ENCODE measurements at regions not wholly inside any gene's neighbourhood (a gene's known extent, or its start where the extent isn't known, plus 50 kb on each side); places are given as distances from the start of the nearest gene placed in this dataset.

DNA sequence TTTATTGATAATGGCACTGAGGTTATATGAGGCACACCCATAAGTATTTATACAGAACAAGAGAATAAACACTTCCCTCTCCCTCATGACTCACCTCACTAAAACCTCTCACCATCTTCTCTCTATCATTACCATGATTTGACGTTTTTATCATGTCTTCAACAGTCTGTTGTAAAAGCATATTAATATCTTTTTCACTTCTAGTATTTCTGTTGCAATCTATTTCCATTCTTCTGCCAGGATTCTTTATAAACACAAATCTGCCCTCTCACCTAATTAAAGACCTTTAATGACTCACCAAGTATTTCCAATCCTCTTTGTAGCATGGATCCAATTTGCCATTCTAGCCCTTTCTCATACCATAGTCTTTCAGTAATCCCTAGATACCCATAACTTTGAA, 527.7 kb downstream of the SLC16A7 start (continued):
- TF ChIP-seq, protein P1, sequence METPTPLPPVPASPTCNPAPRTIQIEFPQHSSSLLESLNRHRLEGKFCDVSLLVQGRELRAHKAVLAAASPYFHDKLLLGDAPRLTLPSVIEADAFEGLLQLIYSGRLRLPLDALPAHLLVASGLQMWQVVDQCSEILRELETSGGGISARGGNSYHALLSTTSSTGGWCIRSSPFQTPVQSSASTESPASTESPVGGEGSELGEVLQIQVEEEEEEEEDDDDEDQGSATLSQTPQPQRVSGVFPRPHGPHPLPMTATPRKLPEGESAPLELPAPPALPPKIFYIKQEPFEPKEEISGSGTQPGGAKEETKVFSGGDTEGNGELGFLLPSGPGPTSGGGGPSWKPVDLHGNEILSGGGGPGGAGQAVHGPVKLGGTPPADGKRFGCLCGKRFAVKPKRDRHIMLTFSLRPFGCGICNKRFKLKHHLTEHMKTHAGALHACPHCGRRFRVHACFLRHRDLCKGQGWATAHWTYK (CRISPR knock-in tag; IDR thresholded peaks at IDR 0.05), result no peak
- TF ChIP-seq SMARCE1 (IDR thresholded peaks at IDR 0.05) (0 out of 2 replicates have a peak, but pooled peaks have one; percentile 27), PTTG1 (tag; IDR thresholded peaks at IDR 0.05; ENCODE audit: low read depth) (no peak), ZBTB7A (IDR thresholded peaks at IDR 0.05; ENCODE audit: borderline replicate concordance, control insufficient read depth, low read depth, low read length) (no peak), TCF7L2 (IDR thresholded peaks at IDR 0.05; ENCODE audit: low read depth, low read length) (no peak)
- TF ChIP-seq, protein P2, sequence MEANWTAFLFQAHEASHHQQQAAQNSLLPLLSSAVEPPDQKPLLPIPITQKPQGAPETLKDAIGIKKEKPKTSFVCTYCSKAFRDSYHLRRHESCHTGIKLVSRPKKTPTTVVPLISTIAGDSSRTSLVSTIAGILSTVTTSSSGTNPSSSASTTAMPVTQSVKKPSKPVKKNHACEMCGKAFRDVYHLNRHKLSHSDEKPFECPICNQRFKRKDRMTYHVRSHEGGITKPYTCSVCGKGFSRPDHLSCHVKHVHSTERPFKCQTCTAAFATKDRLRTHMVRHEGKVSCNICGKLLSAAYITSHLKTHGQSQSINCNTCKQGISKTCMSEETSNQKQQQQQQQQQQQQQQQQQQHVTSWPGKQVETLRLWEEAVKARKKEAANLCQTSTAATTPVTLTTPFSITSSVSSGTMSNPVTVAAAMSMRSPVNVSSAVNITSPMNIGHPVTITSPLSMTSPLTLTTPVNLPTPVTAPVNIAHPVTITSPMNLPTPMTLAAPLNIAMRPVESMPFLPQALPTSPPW (CRISPR knock-in tag; IDR thresholded peaks at IDR 0.05), result no peak

DNA sequence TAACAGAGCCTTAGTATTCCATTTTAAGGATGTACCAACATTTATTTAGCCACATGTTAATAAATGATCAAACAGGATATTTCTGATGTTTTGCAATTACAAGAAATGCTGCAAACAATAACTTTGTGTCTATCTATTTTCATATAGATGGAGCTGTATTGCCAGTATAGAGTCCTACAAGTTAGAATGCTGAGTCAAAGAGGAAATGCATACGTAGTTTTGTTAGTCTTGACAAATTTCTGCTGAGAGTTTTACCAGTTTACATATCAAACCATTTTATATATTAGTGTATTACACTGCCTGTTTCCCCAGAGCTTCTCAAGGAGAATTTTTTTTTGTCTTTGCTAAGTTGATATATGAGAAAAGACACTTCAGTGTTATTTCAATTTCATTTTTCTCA, 541.7 kb downstream of the SLC16A7 start:
- no peak overlapping the region for H3K4me3 ChIP-seq
- POLR2A ChIA-PET, result interaction anchor here (1.1 kb wide), 1 partner anchor 55 kb away, joined by 3 read pairs; no protein-coding TSS in a partner anchor
- no peak for DNase-seq (ENCODE audit: extremely low read depth in 1 of 4, low spot score in 3 of 4)
- no peaks in the 10 kb centered on the region for H4K20me1 ChIP-seq (replicated peaks; ENCODE audit: control insufficient read depth, insufficient read depth, low read length)
- in situ Hi-C loops (cut with MboI) (no loop called here), intact Hi-C loops (cut with micrococcal nuclease) (loop anchor here (5.0 kb wide), 1 partner anchor 70 kb away; no protein-coding TSS in a partner anchor)
- H2AFZ ChIP-seq (ENCODE audit: low read depth, low read length), result peak overlapping the region; percentile 91
- no peaks in the 10 kb centered on the region for H3K79me2 ChIP-seq (ENCODE audit: control insufficient read depth, insufficient read depth, low read length)
- H3K4me2 ChIP-seq (ENCODE audit: insufficient read depth, low read length), result no peak overlapping the region; the same call in 1 of the 2 replicates
- H3K36me3 ChIP-seq (ENCODE audit: control insufficient read depth, insufficient read depth, low read length), result no peaks in the 10 kb centered on the region
- no peaks in the 10 kb centered on the region; a peak in 2 of 5 replicates for H3K4me1 ChIP-seq (replicated peaks in 1 of 2; ENCODE audit: control insufficient read depth in 2 of 2, insufficient read depth in 2 of 2, low read length in 2 of 2)
- no peak overlapping the region for H3K9ac ChIP-seq (ENCODE audit: insufficient read depth in 1 of 2, low read depth in 2 of 2, low read length in 2 of 2)
- CTCF ChIA-PET (ENCODE audit: low intra/inter-chr PET ratio), result no interaction called here
- peak; percentile 63 for ATAC-seq
- no TSS peak for BruUV-seq (replicated peaks)
- no peaks in the 10 kb centered on the region for H3K9me1 ChIP-seq (ENCODE audit: control insufficient read depth, insufficient read depth, low read length)
- no peak for FAIRE-seq
- peak overlapping the region; percentile 43; the same call in 1 of the 3 replicates for H3K27ac ChIP-seq (ENCODE audit: extremely low read depth, low read depth, low read length)
- 7% methylated on average over 1 of the region's 1 CpG for WGBS (ENCODE audit: insufficient coverage, low coverage, missing lambda C conversion rate)
- H3K9me3 ChIP-seq (replicated peaks; ENCODE audit: control insufficient read depth, insufficient read depth, low read depth, low read length), result no peaks in the 10 kb centered on the region
- no peaks in the 10 kb centered on the region for H3K27me3 ChIP-seq (ENCODE audit: control insufficient read depth in 2 of 2, insufficient read depth in 2 of 2, low read length in 2 of 2)
- TF ChIP-seq ZNF316 (IDR thresholded peaks at IDR 0.05) (0 out of 2 replicates have a peak, but pooled peaks have one; percentile 24), ILK (tag; IDR thresholded peaks at IDR 0.05; ENCODE audit: borderline replicate concordance, low read depth) (no peak), NFE2 (IDR thresholded peaks at IDR 0.05; ENCODE audit: low read depth) (peak; percentile 43; the same call in 1 of the 2 replicates)
- TF ChIP-seq, protein P3, sequence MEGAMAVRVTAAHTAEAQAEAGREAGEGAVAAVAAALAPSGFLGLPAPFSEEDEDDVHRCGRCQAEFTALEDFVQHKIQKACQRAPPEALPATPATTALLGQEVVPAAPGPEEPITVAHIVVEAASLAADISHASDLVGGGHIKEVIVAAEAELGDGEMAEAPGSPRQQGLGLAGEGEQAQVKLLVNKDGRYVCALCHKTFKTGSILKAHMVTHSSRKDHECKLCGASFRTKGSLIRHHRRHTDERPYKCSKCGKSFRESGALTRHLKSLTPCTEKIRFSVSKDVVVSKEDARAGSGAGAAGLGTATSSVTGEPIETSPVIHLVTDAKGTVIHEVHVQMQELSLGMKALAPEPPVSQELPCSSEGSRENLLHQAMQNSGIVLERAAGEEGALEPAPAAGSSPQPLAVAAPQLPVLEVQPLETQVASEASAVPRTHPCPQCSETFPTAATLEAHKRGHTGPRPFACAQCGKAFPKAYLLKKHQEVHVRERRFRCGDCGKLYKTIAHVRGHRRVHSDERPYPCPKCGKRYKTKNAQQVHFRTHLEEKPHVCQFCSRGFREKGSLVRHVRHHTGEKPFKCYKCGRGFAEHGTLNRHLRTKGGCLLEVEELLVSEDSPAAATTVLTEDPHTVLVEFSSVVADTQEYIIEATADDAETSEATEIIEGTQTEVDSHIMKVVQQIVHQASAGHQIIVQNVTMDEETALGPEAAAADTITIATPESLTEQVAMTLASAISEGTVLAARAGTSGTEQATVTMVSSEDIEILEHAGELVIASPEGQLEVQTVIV (CRISPR knock-in tag; IDR thresholded peaks at IDR 0.05; ENCODE audit: borderline replicate concordance), result no peak
- TF ChIP-seq, protein P4, sequence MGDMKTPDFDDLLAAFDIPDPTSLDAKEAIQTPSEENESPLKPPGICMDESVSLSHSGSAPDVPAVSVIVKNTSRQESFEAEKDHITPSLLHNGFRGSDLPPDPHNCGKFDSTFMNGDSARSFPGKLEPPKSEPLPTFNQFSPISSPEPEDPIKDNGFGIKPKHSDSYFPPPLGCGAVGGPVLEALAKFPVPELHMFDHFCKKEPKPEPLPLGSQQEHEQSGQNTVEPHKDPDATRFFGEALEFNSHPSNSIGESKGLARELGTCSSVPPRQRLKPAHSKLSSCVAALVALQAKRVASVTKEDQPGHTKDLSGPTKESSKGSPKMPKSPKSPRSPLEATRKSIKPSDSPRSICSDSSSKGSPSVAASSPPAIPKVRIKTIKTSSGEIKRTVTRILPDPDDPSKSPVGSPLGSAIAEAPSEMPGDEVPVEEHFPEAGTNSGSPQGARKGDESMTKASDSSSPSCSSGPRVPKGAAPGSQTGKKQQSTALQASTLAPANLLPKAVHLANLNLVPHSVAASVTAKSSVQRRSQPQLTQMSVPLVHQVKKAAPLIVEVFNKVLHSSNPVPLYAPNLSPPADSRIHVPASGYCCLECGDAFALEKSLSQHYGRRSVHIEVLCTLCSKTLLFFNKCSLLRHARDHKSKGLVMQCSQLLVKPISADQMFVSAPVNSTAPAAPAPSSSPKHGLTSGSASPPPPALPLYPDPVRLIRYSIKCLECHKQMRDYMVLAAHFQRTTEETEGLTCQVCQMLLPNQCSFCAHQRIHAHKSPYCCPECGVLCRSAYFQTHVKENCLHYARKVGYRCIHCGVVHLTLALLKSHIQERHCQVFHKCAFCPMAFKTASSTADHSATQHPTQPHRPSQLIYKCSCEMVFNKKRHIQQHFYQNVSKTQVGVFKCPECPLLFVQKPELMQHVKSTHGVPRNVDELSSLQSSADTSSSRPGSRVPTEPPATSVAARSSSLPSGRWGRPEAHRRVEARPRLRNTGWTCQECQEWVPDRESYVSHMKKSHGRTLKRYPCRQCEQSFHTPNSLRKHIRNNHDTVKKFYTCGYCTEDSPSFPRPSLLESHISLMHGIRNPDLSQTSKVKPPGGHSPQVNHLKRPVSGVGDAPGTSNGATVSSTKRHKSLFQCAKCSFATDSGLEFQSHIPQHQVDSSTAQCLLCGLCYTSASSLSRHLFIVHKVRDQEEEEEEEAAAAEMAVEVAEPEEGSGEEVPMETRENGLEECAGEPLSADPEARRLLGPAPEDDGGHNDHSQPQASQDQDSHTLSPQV (IDR thresholded peaks at IDR 0.05), result 0 out of 2 replicates have a peak, but pooled peaks have one; percentile 33

Measured in K562 (cell line).